ENCODE measurements at regions not wholly inside any gene's neighbourhood (a gene's known extent, or its start where the extent isn't known, plus 50 kb on each side); places are given as distances from the start of the nearest gene placed in this dataset.

GRCh38 chr5:33032271-33033070, 321.4 kb downstream of the NPR3 start:
- no peak overlapping the region for H3K27ac ChIP-seq (ENCODE audit: low read length)
- CTCF ChIA-PET: no interaction called here
- ATAC-seq (replicated peaks in 1 of 4): no peak
- Mint-ChIP-seq H3K4me3 (no peak overlapping the region), H3K36me3 (no peaks in the 10 kb centered on the region), H3K27ac (no peak overlapping the region), H3K4me1 (no peaks in the 10 kb centered on the region), H3K27me3 (no peaks in the 10 kb centered on the region), H3K9me3 (peaks cover 2 to 30% (median 19%) of the 10 kb centered on the region in 3 donors)
- no peaks in the 10 kb centered on the region for H3K36me3 ChIP-seq (ENCODE audit: control insufficient read depth in 2 of 2, extremely low read depth in 1 of 2, insufficient read depth in 1 of 2, low read length in 1 of 2)
- H3K4me1 ChIP-seq (ENCODE audit: control insufficient read depth in 1 of 2, extremely low read depth in 1 of 2, insufficient read depth in 2 of 2, low read length in 2 of 2): no peaks in the 10 kb centered on the region
- DNase-seq: no peak
- H3K9me3 ChIP-seq: no peaks in the 10 kb centered on the region
- WGBS (ENCODE audit: insufficient coverage): 85% methylated on average over 4 of the region's 8 CpGs
- H3K4me3 ChIP-seq (ENCODE audit: control insufficient read depth in 1 of 2, extremely low read depth in 1 of 2, low read length in 1 of 2): no peak overlapping the region
- POLR2A ChIA-PET: no interaction called here
- no peaks in the 10 kb centered on the region for H3K27me3 ChIP-seq (replicated peaks in 1 of 2; ENCODE audit: control insufficient read depth in 2 of 2, extremely low read depth in 1 of 2, insufficient read depth in 2 of 2, low read length in 1 of 2)

DNA sequence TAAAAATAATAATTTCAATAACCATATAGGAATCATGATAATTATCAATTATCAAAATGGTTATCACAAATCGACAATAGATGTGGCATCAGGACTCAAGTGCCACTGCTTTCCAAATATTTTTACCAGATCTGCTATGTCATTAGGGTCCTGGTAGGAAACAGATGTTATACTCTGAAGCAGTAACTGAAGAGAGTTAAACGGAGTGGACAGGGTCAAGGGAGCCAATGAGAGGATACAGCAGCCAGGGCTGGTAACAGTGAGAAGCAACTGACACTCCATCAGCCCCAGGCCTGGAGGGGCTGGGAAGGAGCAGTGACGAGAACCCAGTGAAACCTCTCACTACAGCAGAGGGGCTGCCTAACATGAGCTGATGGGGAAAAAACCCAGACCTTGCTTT, 322.4 kb downstream of the NPR3 start:
- H3K9me3 ChIP-seq: no peaks in the 10 kb centered on the region
- ChIA-PET POLR2A (no interaction called here), CTCF (no interaction called here)

DNA sequence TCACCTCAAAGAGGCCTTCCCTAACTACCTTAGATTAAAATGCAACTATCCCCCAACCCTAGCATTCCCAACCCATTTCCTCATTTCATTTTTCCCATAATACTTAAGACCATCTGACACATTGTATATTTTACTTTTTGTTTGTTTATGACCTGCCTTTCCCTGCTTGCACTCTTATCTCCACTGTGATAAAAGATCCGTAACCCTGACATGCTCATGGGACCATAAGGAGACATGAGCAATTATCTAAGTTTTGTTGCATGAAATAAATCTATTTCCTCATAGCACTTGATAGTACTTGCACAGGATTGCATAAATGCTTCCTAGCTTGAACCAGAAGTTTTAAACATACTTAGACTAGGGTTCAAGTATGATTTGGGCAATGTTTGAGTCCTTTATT, 323.7 kb downstream of the NPR3 start:
- H3K36me3 ChIP-seq (ENCODE audit: control insufficient read depth in 2 of 2, extremely low read depth in 1 of 2, insufficient read depth in 1 of 2, low read length in 1 of 2): no peaks in the 10 kb centered on the region
- H3K27ac ChIP-seq (ENCODE audit: low read length): no peak overlapping the region
- no peaks in the 10 kb centered on the region for H3K4me1 ChIP-seq (ENCODE audit: control insufficient read depth in 1 of 2, extremely low read depth in 1 of 2, insufficient read depth in 2 of 2, low read length in 2 of 2)
- no peaks in the 10 kb centered on the region for H3K27me3 Mint-ChIP-seq
- WGBS (ENCODE audit: insufficient coverage): no CpG with 5 or more reads among the region's 1 CpG
- H3K9me3 ChIP-seq: no peaks in the 10 kb centered on the region
- no peaks in the 10 kb centered on the region for H3K36me3 Mint-ChIP-seq
- peaks cover 3 to 17% (median 3%) of the 10 kb centered on the region in 3 donors for H3K9me3 Mint-ChIP-seq
- no peak overlapping the region for H3K4me3 Mint-ChIP-seq
- CTCF ChIA-PET: no interaction called here
- no peak overlapping the region for H3K4me3 ChIP-seq (ENCODE audit: control insufficient read depth in 1 of 2, extremely low read depth in 1 of 2, low read length in 1 of 2)
- H3K4me1 Mint-ChIP-seq: no peaks in the 10 kb centered on the region
- DNase-seq: no peak
- POLR2A ChIA-PET: interaction anchor here in 1 of 2 donors (0.8 kb wide), 1 partner anchor 29 kb away, joined by 6 read pairs; no protein-coding TSS in a partner anchor
- no peak overlapping the region for H3K27ac Mint-ChIP-seq
- H3K27me3 ChIP-seq (replicated peaks in 1 of 2; ENCODE audit: control insufficient read depth in 2 of 2, extremely low read depth in 1 of 2, insufficient read depth in 2 of 2, low read length in 1 of 2): no peaks in the 10 kb centered on the region
- no peak for ATAC-seq (replicated peaks in 1 of 4)

More for the DNA sequence above, 322.4 kb downstream of the NPR3 start:
- Mint-ChIP-seq H3K4me3 (no peak overlapping the region), H3K4me1 (no peaks in the 10 kb centered on the region), H3K36me3 (no peaks in the 10 kb centered on the region), H3K27ac (no peak overlapping the region), H3K27me3 (no peaks in the 10 kb centered on the region), H3K9me3 (peaks cover 3 to 20% (median 13%) of the 10 kb centered on the region in 3 donors)
- WGBS (ENCODE audit: insufficient coverage): 0% methylated on average over 1 of the region's 3 CpGs
- ATAC-seq (replicated peaks in 1 of 4) (no peak), DNase-seq (no peak)
- H3K4me3 ChIP-seq (ENCODE audit: control insufficient read depth in 1 of 2, extremely low read depth in 1 of 2, low read length in 1 of 2): no peak overlapping the region
- no peaks in the 10 kb centered on the region for H3K27me3 ChIP-seq (replicated peaks in 1 of 2; ENCODE audit: control insufficient read depth in 2 of 2, extremely low read depth in 1 of 2, insufficient read depth in 2 of 2, low read length in 1 of 2)
- H3K36me3 ChIP-seq (ENCODE audit: control insufficient read depth in 2 of 2, extremely low read depth in 1 of 2, insufficient read depth in 1 of 2, low read length in 1 of 2): no peaks in the 10 kb centered on the region
- no peaks in the 10 kb centered on the region for H3K4me1 ChIP-seq (ENCODE audit: control insufficient read depth in 1 of 2, extremely low read depth in 1 of 2, insufficient read depth in 2 of 2, low read length in 2 of 2)
- H3K27ac ChIP-seq (ENCODE audit: low read length): no peak overlapping the region

GRCh38 chr5:33035851-33036527, 324.9 kb downstream of the NPR3 start:
- Mint-ChIP-seq H3K27ac (no peak overlapping the region), H3K9me3 (peaks cover 0 to 17% (median 5%) of the 10 kb centered on the region in 3 donors), H3K36me3 (no peaks in the 10 kb centered on the region), H3K4me3 (no peak overlapping the region), H3K27me3 (no peaks in the 10 kb centered on the region), H3K4me1 (no peaks in the 10 kb centered on the region)
- H3K4me3 ChIP-seq (ENCODE audit: control insufficient read depth in 1 of 2, extremely low read depth in 1 of 2, low read length in 1 of 2): no peak overlapping the region
- ATAC-seq (replicated peaks in 1 of 4) (no peak), DNase-seq (no peak)
- H3K36me3 ChIP-seq (ENCODE audit: control insufficient read depth in 2 of 2, extremely low read depth in 1 of 2, insufficient read depth in 1 of 2, low read length in 1 of 2): no peaks in the 10 kb centered on the region
- WGBS (ENCODE audit: insufficient coverage): no CpG with 5 or more reads among the region's 3 CpGs
- POLR2A ChIA-PET: no interaction called here
- no peak overlapping the region for H3K27ac ChIP-seq (ENCODE audit: low read length)
- H3K9me3 ChIP-seq: no peaks in the 10 kb centered on the region
- CTCF ChIA-PET: no interaction called here
- no peaks in the 10 kb centered on the region for H3K4me1 ChIP-seq (ENCODE audit: control insufficient read depth in 1 of 2, extremely low read depth in 1 of 2, insufficient read depth in 2 of 2, low read length in 2 of 2)
- H3K27me3 ChIP-seq (replicated peaks in 1 of 2; ENCODE audit: control insufficient read depth in 2 of 2, extremely low read depth in 1 of 2, insufficient read depth in 2 of 2, low read length in 1 of 2): no peaks in the 10 kb centered on the region

DNA sequence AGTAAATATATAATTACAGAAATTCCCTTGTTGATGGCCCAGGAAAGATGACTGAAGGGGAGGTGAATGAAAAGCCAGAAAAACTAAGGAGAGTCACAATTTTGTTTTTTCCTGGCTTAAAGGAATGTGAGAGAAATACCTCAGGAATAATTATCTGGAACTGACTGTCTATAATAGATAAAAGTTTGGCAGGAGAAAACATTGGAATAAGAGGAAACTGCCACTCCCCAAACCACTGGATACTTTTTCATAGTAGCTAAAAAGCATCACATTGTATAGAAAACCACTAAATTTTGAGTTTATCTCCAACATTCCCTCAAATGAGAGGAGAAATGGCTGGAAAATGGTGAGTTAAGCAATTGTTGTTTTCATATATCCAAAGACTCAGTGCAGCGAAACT, 326.0 kb downstream of the NPR3 start:
- Mint-ChIP-seq H3K4me3 (no peak overlapping the region), H3K4me1 (no peaks in the 10 kb centered on the region), H3K27ac (no peak overlapping the region), H3K36me3 (no peaks in the 10 kb centered on the region), H3K9me3 (peaks cover 4 to 17% (median 8%) of the 10 kb centered on the region in 3 donors), H3K27me3 (no peaks in the 10 kb centered on the region)
- POLR2A ChIA-PET: no interaction called here
- DNase-seq (no peak), ATAC-seq (replicated peaks in 1 of 4) (no peak)
- no peaks in the 10 kb centered on the region for H3K27me3 ChIP-seq (replicated peaks in 1 of 2; ENCODE audit: control insufficient read depth in 2 of 2, extremely low read depth in 1 of 2, insufficient read depth in 2 of 2, low read length in 1 of 2)
- no peaks in the 10 kb centered on the region for H3K9me3 ChIP-seq
- no peak overlapping the region for H3K27ac ChIP-seq (ENCODE audit: low read length)
- no peaks in the 10 kb centered on the region for H3K36me3 ChIP-seq (ENCODE audit: control insufficient read depth in 2 of 2, extremely low read depth in 1 of 2, insufficient read depth in 1 of 2, low read length in 1 of 2)
- H3K4me1 ChIP-seq (ENCODE audit: control insufficient read depth in 1 of 2, extremely low read depth in 1 of 2, insufficient read depth in 2 of 2, low read length in 2 of 2): no peaks in the 10 kb centered on the region
- H3K4me3 ChIP-seq (ENCODE audit: control insufficient read depth in 1 of 2, extremely low read depth in 1 of 2, low read length in 1 of 2): no peak overlapping the region
- WGBS (ENCODE audit: insufficient coverage): no CpG with 5 or more reads among the region's 1 CpG
- CTCF ChIA-PET: no interaction called here

- H3K9me3 ChIP-seq: no peaks in the 10 kb centered on the region
- no peaks in the 10 kb centered on the region for H3K36me3 Mint-ChIP-seq
- no peaks in the 10 kb centered on the region for H3K4me1 ChIP-seq (ENCODE audit: control insufficient read depth in 1 of 2, extremely low read depth in 1 of 2, insufficient read depth in 2 of 2, low read length in 2 of 2)
- H3K9me3 Mint-ChIP-seq: peaks cover 4 to 8% (median 6%) of the 10 kb centered on the region in 3 donors
- H3K4me1 Mint-ChIP-seq: no peaks in the 10 kb centered on the region
- ChIA-PET POLR2A (no interaction called here), CTCF (no interaction called here)
- no peaks in the 10 kb centered on the region for H3K27me3 Mint-ChIP-seq
- DNase-seq (no peak), ATAC-seq (replicated peaks in 1 of 4) (no peak)
- no peak overlapping the region for H3K27ac ChIP-seq (ENCODE audit: low read length)
- no peak overlapping the region for H3K27ac Mint-ChIP-seq
- WGBS (ENCODE audit: insufficient coverage): 79% methylated on average over 3 of the region's 3 CpGs
- H3K4me3 Mint-ChIP-seq: no peak overlapping the region
- no peak overlapping the region for H3K4me3 ChIP-seq (ENCODE audit: control insufficient read depth in 1 of 2, extremely low read depth in 1 of 2, low read length in 1 of 2)
- no peaks in the 10 kb centered on the region for H3K27me3 ChIP-seq (replicated peaks in 1 of 2; ENCODE audit: control insufficient read depth in 2 of 2, extremely low read depth in 1 of 2, insufficient read depth in 2 of 2, low read length in 1 of 2)
- H3K36me3 ChIP-seq (ENCODE audit: control insufficient read depth in 2 of 2, extremely low read depth in 1 of 2, insufficient read depth in 1 of 2, low read length in 1 of 2): no peaks in the 10 kb centered on the region
Observed at GRCh38 chr5:33041586-33041985, 330.5 kb downstream of the NPR3 start.

Measured in T-cell (primary cell).